SK-N-MC (cell line): ENCODE measurements at regions not wholly inside any gene's neighbourhood (a gene's known extent, or its start where the extent isn't known, plus 50 kb on each side); places are given as distances from the start of the nearest gene placed in this dataset.

Experiments used
- EZH2 ChIP-seq: fragments of 200-600 bp; sonication (generic); IDR thresholded peaks from one replicate; pipeline ENCODE4 v1.6.1; 2017; ENCODE audit warnings: antibody characterized with exemption
- POLR2AphosphoS5 ChIP-seq: IDR thresholded peaks from 2 replicates; pipeline ENCODE4 v1.6.1; 2012; ENCODE audit warnings: mild to moderate bottlenecking, low read depth, low read length, borderline replicate concordance

DNA sequence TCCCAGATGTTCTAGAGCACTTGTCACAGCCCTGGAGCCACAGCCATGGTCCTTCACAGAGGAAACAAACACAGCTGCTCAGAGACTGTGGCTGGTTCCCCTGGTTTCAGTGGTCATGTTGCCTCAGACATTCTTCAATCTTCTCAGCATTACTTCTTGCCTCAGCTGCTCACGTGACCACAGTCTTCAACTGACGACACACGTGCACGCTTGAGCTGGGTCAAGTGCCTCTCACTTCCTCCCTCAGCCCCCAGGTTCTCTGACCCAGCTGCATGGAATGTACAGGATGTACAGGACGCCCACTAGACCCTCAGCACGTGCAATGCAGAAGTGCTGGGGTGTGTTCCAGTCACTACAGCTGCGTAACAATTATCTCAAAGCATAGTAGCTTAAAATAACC, 159.8 kb upstream of the GGTLC1 start:
- TF ChIP-seq POLR2AphosphoS5, result no peak
- no peak for TF ChIP-seq EZH2
